Activated CD4-positive, alpha-beta memory T cell treated with anti-CD3 and anti-CD28 coated beads for 36 hours (primary cell): ENCODE measurements at regions not wholly inside any gene's neighbourhood (a gene's known extent, or its start where the extent isn't known, plus 50 kb on each side); places are given as distances from the start of the nearest gene placed in this dataset.

ENCODE experiments used
- CTCF ChIA-PET: fragments of 350-600 bp; sonication (Branson Sonifier 250); formaldehyde crosslinking; loops from one replicate; lab custom pipeline; 2021; ENCODE audit warnings: antibody characterized with exemption, inconsistent platforms; lab: Charles Lee
- POLR2A ChIA-PET: fragments of 350-600 bp; sonication (Branson Sonifier 250); formaldehyde crosslinking; loops from one replicate; lab custom pipeline; 2021; ENCODE audit warnings: antibody characterized with exemption; lab: Charles Lee
- DNase-seq: peaks from one replicate; pipeline ENCODE4 v3.0.0-alpha.2; 2020
- H3K27ac Mint-ChIP-seq: one replicate; pipeline ENCODE4 v1.8.0; 2021; ENCODE audit warnings: mixed read lengths
- H3K27me3 Mint-ChIP-seq: one replicate; pipeline ENCODE4 v1.8.0; 2021; ENCODE audit warnings: mixed read lengths
- H3K36me3 Mint-ChIP-seq: one replicate; pipeline ENCODE4 v1.8.0; 2021; ENCODE audit warnings: mixed read lengths
- H3K4me1 Mint-ChIP-seq: one replicate; pipeline ENCODE4 v1.8.0; 2021; ENCODE audit warnings: low read depth, mixed read lengths
- H3K4me3 Mint-ChIP-seq: one replicate; pipeline ENCODE4 v1.8.0; 2021; ENCODE audit warnings: mild to moderate bottlenecking, mixed read lengths
- H3K9me3 Mint-ChIP-seq: one replicate; pipeline ENCODE4 v1.8.0; 2021; ENCODE audit warnings: mixed read lengths
- intact Hi-C: fragments of 100-400 bp; cut with micrococcal nuclease; formaldehyde crosslinking; loops from one replicate; pipeline ENCODE4 v1.15.1; 2023

- H3K27me3 Mint-ChIP-seq = no peaks in the 10 kb centered on the region
- no peak overlapping the region for H3K27ac Mint-ChIP-seq
- DNase-seq = no peak
- no peak overlapping the region for H3K4me3 Mint-ChIP-seq
- no peaks in the 10 kb centered on the region for H3K9me3 Mint-ChIP-seq
- ChIA-PET CTCF (interaction anchor here (1.5 kb wide), 1 partner anchor 18 kb away, joined by 4 read pairs; no protein-coding TSS in a partner anchor), POLR2A (no interaction called here)
- H3K36me3 Mint-ChIP-seq = no peaks in the 10 kb centered on the region
- intact Hi-C loops = no loop called here
- peaks cover 4% of the 10 kb centered on the region for H3K4me1 Mint-ChIP-seq
Measured at GRCh38 chr3:171548917-171549316, 88.7 kb upstream of the TNIK start.

DNA sequence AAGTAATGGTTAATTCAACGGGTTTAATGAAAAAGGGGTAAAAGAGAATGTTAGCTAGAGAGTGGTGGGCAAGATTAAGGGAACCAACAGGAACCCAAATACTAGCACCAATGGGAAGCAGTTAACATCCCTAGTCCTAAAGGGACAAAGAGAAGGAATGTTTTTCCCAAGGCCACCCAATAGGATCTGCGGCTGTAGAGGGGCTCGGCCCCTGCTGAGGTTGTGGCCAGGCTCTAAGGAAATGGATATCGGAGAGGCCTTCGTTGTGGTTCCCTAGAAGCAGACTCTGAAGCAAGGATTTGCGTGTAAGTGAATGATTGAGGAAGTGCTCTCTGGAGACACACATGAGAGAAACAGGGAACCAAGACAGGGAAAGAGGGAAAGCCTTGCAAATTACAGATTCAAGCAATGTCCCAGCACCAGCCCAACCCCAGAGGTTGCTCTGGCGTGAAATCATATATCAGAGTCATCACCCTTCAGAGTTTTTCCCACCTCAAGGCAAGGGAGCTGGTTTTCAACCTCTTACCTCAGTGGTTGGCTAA is 83.6 kb upstream of the TNIK start:
- DNase-seq = no peak
- peaks cover 4% of the 10 kb centered on the region for H3K4me1 Mint-ChIP-seq
- no peaks in the 10 kb centered on the region for H3K36me3 Mint-ChIP-seq
- intact Hi-C loops = no loop called here
- ChIA-PET CTCF (interaction anchor here (1.0 kb wide), 1 partner anchor 23 kb away, joined by 3 read pairs; no protein-coding TSS in a partner anchor), POLR2A (no interaction called here)
- H3K4me3 Mint-ChIP-seq = no peak overlapping the region
- no peaks in the 10 kb centered on the region for H3K27me3 Mint-ChIP-seq
- no peak overlapping the region for H3K27ac Mint-ChIP-seq
- no peaks in the 10 kb centered on the region for H3K9me3 Mint-ChIP-seq

DNA sequence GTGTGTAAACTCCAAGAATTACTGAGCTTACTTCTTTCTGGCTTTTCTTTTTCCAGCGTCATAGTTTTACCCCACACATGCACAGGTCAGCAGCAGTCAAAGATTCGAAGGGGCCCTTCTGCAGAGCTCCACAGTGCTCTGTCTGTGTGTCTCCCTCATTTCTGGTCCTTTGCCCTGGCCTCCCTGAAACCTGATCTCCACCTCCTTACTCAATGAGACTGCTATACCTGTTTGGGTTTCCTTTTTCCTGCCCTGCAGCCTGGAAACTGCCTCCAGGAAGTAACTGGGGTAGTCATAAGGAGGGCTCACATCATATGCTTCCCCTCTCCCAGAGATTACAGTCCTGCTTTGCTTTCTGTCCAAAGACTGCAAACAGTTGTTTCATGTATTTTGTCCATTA is 82.8 kb upstream of the TNIK start:
- Mint-ChIP-seq H3K27ac (no peak overlapping the region), H3K36me3 (no peaks in the 10 kb centered on the region), H3K4me3 (no peak overlapping the region), H3K27me3 (no peaks in the 10 kb centered on the region), H3K4me1 (peaks cover 4% of the 10 kb centered on the region), H3K9me3 (no peaks in the 10 kb centered on the region)
- CTCF ChIA-PET = interaction anchor here (1.0 to 1.1 kb wide), 2 partner anchors 24 to 566 kb away, joined by 3 to 4 read pairs; no protein-coding TSS in a partner anchor
- POLR2A ChIA-PET = no interaction called here
- intact Hi-C loops = no loop called here
- DNase-seq = no peak

DNA sequence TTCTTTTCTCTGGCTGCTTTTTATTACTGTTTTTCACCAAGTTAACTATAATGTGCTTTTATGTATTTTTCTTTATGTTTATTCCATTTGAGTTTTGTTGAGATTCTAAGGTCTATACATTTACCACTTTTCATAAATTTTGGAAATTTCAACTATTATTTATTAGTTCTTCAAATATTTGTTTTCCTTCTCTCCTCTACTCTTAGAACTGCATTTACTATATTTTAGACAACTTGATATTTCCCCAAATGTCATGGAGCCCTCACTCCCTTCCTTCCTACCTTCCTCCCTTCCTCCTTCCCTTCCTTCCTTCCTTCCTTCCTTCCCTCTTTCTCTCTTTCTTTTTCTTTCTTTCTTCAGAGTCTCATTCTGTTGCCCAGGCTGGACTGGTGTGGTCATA is 81.4 kb upstream of the TNIK start:
- Mint-ChIP-seq H3K4me1 (peaks cover 4% of the 10 kb centered on the region), H3K36me3 (no peaks in the 10 kb centered on the region), H3K27me3 (no peaks in the 10 kb centered on the region), H3K4me3 (no peak overlapping the region), H3K9me3 (no peaks in the 10 kb centered on the region), H3K27ac (no peak overlapping the region)
- CTCF ChIA-PET = interaction anchor here (1.1 kb wide), 1 partner anchor 565 kb away, joined by 4 read pairs; no protein-coding TSS in a partner anchor
- intact Hi-C loops = no loop called here
- DNase-seq = no peak
- POLR2A ChIA-PET = no interaction called here

DNA sequence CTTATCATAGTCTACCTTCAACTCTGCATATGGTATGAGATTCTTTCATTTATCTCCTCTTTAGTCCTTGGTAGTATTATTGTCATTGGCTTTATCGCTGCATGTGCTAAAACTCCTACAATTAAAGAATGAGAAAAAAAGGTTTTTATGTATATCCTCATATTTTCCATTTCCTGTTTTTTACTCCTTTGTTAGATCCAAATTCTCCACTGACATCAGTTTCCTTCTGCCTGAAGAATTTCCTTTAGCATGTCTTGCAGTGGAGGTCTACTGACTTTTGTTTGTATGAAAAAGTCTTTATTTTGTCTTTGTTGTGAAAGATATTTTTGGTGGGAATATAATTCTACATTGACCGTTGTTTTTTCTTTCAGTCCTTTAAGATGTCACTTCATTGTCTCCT is 81.0 kb upstream of the TNIK start:
- Mint-ChIP-seq H3K27ac (no peak overlapping the region), H3K4me1 (peaks cover 4% of the 10 kb centered on the region), H3K4me3 (no peak overlapping the region), H3K36me3 (no peaks in the 10 kb centered on the region), H3K9me3 (no peaks in the 10 kb centered on the region), H3K27me3 (no peaks in the 10 kb centered on the region)
- intact Hi-C loops = no loop called here
- POLR2A ChIA-PET = no interaction called here
- no peak for DNase-seq
- CTCF ChIA-PET = no interaction called here

- no peak for DNase-seq
- H3K9me3 Mint-ChIP-seq = no peaks in the 10 kb centered on the region
- H3K4me3 Mint-ChIP-seq = no peak overlapping the region
- intact Hi-C loops = no loop called here
- no peaks in the 10 kb centered on the region for H3K36me3 Mint-ChIP-seq
- no peaks in the 10 kb centered on the region for H3K4me1 Mint-ChIP-seq
- CTCF ChIA-PET = no interaction called here
- no peaks in the 10 kb centered on the region for H3K27me3 Mint-ChIP-seq
- no peak overlapping the region for H3K27ac Mint-ChIP-seq
- POLR2A ChIA-PET = no interaction called here
Measured at GRCh38 chr3:171535799-171536198, 75.6 kb upstream of the TNIK start.

DNA sequence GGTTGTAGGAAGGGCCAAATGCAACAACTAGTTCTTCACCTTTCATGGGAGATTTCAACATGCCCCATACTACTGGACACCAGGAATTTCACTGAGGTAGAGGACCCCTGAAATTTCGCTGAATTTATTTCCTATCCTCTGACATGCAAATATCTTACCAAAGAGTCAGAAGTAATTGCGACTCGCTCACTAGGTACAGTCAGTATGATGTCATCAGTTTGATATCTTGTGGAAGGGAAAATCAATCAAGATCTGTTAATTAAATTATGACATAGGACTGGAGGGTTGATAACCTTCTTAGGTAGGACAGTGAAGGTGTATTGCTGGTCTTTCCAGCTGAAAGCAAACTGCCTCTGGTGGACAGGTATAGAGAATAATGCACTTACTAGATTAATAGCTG is 74.9 kb upstream of the TNIK start:
- Mint-ChIP-seq H3K9me3 (no peaks in the 10 kb centered on the region), H3K4me1 (no peaks in the 10 kb centered on the region), H3K36me3 (no peaks in the 10 kb centered on the region), H3K4me3 (no peak overlapping the region), H3K27ac (no peak overlapping the region), H3K27me3 (no peaks in the 10 kb centered on the region)
- intact Hi-C loops = no loop called here
- ChIA-PET CTCF (no interaction called here), POLR2A (no interaction called here)
- DNase-seq = no peak

DNA sequence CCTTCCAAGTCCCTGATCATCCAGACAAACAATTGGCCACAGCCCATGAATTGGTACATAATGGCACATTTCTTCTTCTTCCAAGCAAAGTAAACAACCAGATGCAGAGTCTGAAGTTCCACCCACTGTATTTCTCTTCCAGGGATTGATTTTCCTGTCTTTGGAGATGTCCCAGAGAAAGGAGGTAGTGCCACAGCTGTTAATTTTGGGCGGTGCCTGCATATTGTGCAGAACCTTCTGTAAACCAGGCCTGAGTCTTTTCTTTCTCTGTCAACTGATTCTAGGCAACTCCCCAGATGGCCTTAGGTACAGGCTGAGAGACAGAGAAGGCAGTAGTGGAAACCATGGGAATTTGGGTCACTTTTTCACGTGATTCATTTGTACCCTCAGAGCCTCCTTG is 73.5 kb upstream of the TNIK start:
- Mint-ChIP-seq H3K27me3 (no peaks in the 10 kb centered on the region), H3K4me3 (no peak overlapping the region), H3K9me3 (no peaks in the 10 kb centered on the region), H3K36me3 (no peaks in the 10 kb centered on the region), H3K4me1 (no peaks in the 10 kb centered on the region), H3K27ac (no peak overlapping the region)
- ChIA-PET CTCF (interaction anchor here (0.7 to 0.8 kb wide), 2 partner anchors 10 to 33 kb away, joined by 3 to 4 read pairs; no protein-coding TSS in a partner anchor), POLR2A (no interaction called here)
- no peak for DNase-seq
- intact Hi-C loops = no loop called here

- no peaks in the 10 kb centered on the region for H3K9me3 Mint-ChIP-seq
- H3K27ac Mint-ChIP-seq = no peak overlapping the region
- intact Hi-C loops = no loop called here
- H3K4me1 Mint-ChIP-seq = no peaks in the 10 kb centered on the region
- CTCF ChIA-PET = no interaction called here
- no peak overlapping the region for H3K4me3 Mint-ChIP-seq
- H3K36me3 Mint-ChIP-seq = no peaks in the 10 kb centered on the region
- no peaks in the 10 kb centered on the region for H3K27me3 Mint-ChIP-seq
- DNase-seq = no peak
- POLR2A ChIA-PET = no interaction called here
Measured at GRCh38 chr3:171532294-171532693, 72.1 kb upstream of the TNIK start.

- no peaks in the 10 kb centered on the region for H3K36me3 Mint-ChIP-seq
- intact Hi-C loops = no loop called here
- ChIA-PET CTCF (no interaction called here), POLR2A (no interaction called here)
- no peaks in the 10 kb centered on the region for H3K27me3 Mint-ChIP-seq
- DNase-seq = no peak
- H3K27ac Mint-ChIP-seq = no peak overlapping the region
- no peak overlapping the region for H3K4me3 Mint-ChIP-seq
- no peaks in the 10 kb centered on the region for H3K9me3 Mint-ChIP-seq
- no peaks in the 10 kb centered on the region for H3K4me1 Mint-ChIP-seq
Measured at GRCh38 chr3:171531716-171532115, 71.5 kb upstream of the TNIK start.

- Mint-ChIP-seq H3K27ac (no peak overlapping the region), H3K36me3 (no peaks in the 10 kb centered on the region), H3K4me1 (peaks cover 2% of the 10 kb centered on the region), H3K4me3 (no peak overlapping the region), H3K27me3 (no peaks in the 10 kb centered on the region), H3K9me3 (no peaks in the 10 kb centered on the region)
- POLR2A ChIA-PET = no interaction called here
- intact Hi-C loops = no loop called here
- CTCF ChIA-PET = no interaction called here
- no peak for DNase-seq
Measured at GRCh38 chr3:171528102-171528501, 67.9 kb upstream of the TNIK start.

DNA sequence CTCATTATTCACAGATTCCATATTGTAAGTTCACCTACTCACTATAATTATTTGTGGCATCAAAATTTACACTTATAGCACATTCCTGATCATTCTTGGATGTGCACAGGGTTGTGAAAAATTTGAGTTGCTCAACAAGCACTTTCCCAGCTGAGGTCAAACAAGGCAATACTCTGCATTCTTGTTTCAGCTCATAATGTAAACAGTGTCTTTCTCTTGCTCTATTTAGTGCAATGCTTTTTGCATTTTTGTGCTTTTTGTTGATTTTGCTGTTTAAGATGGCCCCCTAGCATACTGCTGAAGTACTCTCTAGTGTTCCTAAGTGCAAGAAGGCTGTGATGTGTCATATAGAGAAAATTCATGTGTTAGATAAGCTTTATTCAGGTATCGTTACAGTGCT is 66.7 kb upstream of the TNIK start:
- Mint-ChIP-seq H3K27me3 (no peaks in the 10 kb centered on the region), H3K4me1 (peaks cover 2% of the 10 kb centered on the region), H3K9me3 (no peaks in the 10 kb centered on the region), H3K36me3 (no peaks in the 10 kb centered on the region), H3K27ac (no peak overlapping the region), H3K4me3 (no peak overlapping the region)
- ChIA-PET POLR2A (no interaction called here), CTCF (no interaction called here)
- intact Hi-C loops = no loop called here
- DNase-seq = no peak

GRCh38 chr3:171526146-171526545 is 65.9 kb upstream of the TNIK start:
- CTCF ChIA-PET = no interaction called here
- H3K4me3 Mint-ChIP-seq = no peak overlapping the region
- H3K9me3 Mint-ChIP-seq = no peaks in the 10 kb centered on the region
- POLR2A ChIA-PET = no interaction called here
- no peaks in the 10 kb centered on the region for H3K27me3 Mint-ChIP-seq
- intact Hi-C loops = no loop called here
- H3K36me3 Mint-ChIP-seq = no peaks in the 10 kb centered on the region
- peaks cover 2% of the 10 kb centered on the region for H3K4me1 Mint-ChIP-seq
- DNase-seq = no peak
- no peak overlapping the region for H3K27ac Mint-ChIP-seq
